Testis (tissue), 2 donors: ENCODE measurements at regions not wholly inside any gene's neighbourhood (a gene's known extent, or its start where the extent isn't known, plus 50 kb on each side); places are given as distances from the start of the nearest gene placed in this dataset.

Experiments
- DNase-seq: peaks from one replicate; pipeline ENCODE4 v3.0.0-alpha.2; 2019
- H3K27ac ChIP-seq, 2 donors: fragments of 200-600 bp; sonication (generic); one replicate each; pipeline ENCODE4 v1.5.1; 2019
- H3K27me3 ChIP-seq: fragments of 200-600 bp; sonication (generic); one replicate; pipeline ENCODE4 v1.5.1; 2019
- H3K36me3 ChIP-seq: fragments of 200-600 bp; sonication (generic); one replicate; pipeline ENCODE4 v1.5.1; 2017; ENCODE audit warnings: low read depth; ENCODE audit errors: missing control alignments
- H3K4me1 ChIP-seq: fragments of 200-600 bp; sonication (generic); one replicate; pipeline ENCODE4 v1.5.1; 2019
- H3K4me3 ChIP-seq, 2 donors: fragments of 200-600 bp; sonication (generic); one replicate each; pipeline ENCODE4 v1.5.1; 2017 to 2019
- H3K9me3 ChIP-seq: fragments of 200-600 bp; sonication (generic); one replicate; pipeline ENCODE4 v1.5.1; 2017
- POLR2A ChIP-seq: fragments of 450-650 bp; IDR thresholded peaks from one replicate; pipeline ENCODE4 v1.6.1; 2017; ENCODE audit warnings: antibody characterized with exemption, mild to moderate bottlenecking, moderate library complexity
- WGBS, 2 donors: methylation state at CpG; one replicate each; pipeline ENCODE4 v1.1.5; 2018; 5-methylcytosine and 5-hydroxymethylcytosine counted together
- intact Hi-C: fragments of 100-400 bp; cut with DNase I; formaldehyde crosslinking; loops from one replicate; pipeline ENCODE4 v1.15.1; 2023; ENCODE audit warnings: low total_unique reads
- TF ChIP-seq, protein P1 (sequence below), 3 experiments: fragments of 450-650 bp in 2 of 3; fragments of 200-600 bp in 1 of 3; sonication (generic) in 1 of 3; IDR thresholded peaks; one replicate each; pipeline ENCODE4 v1.5.1; 2016 to 2019; ENCODE audit warnings: antibody characterized with exemption in 3 of 3, mild to moderate bottlenecking in 2 of 3, moderate library complexity in 1 of 3

DNA sequence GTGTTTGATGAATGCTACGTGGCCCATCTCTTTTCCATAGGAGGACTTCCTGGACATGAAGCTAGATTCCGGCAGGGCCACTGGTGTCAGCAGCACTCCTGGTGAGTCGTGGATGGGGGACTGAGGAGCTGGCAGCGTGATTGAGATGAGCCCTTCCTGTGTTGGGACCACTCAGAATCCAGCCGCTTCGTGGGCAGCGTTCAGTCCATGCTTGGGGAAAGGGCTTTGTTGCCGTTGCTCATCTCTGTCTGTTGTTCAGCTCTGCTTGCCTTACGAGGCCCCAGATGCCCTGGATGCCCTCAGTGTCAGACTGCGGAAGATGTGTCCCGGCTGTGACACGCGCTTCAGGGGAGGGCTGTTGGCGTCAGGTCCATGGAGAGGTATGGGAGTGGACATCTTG, 127.1 kb upstream of the RTL1 start:
- Histone ChIP-seq H3K4me1 (no peaks in the 10 kb centered on the region), H3K27me3 (no peaks in the 10 kb centered on the region), H3K9me3 (no peaks in the 10 kb centered on the region), H3K27ac (no peak overlapping the region), H3K4me3 (no peak overlapping the region), H3K36me3 (no peaks in the 10 kb centered on the region)
- intact Hi-C loops = no loop called here
- TF ChIP-seq, protein P1, sequence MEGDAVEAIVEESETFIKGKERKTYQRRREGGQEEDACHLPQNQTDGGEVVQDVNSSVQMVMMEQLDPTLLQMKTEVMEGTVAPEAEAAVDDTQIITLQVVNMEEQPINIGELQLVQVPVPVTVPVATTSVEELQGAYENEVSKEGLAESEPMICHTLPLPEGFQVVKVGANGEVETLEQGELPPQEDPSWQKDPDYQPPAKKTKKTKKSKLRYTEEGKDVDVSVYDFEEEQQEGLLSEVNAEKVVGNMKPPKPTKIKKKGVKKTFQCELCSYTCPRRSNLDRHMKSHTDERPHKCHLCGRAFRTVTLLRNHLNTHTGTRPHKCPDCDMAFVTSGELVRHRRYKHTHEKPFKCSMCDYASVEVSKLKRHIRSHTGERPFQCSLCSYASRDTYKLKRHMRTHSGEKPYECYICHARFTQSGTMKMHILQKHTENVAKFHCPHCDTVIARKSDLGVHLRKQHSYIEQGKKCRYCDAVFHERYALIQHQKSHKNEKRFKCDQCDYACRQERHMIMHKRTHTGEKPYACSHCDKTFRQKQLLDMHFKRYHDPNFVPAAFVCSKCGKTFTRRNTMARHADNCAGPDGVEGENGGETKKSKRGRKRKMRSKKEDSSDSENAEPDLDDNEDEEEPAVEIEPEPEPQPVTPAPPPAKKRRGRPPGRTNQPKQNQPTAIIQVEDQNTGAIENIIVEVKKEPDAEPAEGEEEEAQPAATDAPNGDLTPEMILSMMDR (IDR thresholded peaks at IDR 0.05) = no peak
- TF ChIP-seq POLR2A = no peak
- no peak for DNase-seq
- WGBS, 2 donors = 83 to 96% methylated on average over 12 to 14 of the region's 14 CpGs

DNA sequence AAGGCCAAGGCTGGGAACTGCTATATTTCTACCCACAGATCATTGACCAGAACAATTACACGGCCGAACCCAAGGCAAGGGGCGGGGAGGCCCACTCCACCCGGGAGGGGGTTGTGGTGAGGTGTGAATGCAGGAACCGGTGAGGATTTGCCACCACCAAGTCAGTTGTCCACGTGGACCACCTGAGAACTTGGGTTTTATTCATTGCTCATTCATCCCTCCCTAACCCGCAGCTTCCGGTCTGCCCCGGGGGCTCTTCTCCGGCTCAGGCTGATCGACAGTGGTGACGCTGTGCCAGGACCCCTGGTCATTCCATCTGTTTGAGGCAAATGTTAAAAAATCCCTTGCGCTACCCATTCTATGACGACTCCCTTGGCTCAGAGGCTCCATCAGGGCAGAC, 127.7 kb upstream of the RTL1 start:
- DNase-seq = no peak

DNA sequence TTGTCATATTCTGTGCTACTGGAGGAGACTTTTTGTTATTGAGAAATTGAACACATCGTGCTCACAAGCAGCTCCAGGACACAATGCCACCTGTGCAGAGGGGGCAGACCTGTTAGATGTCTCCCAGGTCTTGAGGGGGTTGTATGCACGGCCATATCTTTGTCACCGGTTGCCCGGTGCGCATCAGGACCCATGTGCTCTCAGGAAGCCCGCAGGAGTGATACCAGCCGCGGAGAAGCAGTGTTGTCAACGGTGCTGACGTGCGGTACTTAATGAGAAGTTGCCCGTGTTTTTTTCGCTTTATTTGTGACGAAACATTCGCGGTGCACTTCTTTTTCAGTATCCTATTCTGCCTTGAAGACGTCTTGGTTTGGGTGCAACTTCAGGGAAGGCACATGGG, 128.2 kb upstream of the RTL1 start:
- 94% methylated on average over 16 to 17 of the region's 17 CpGs for WGBS, 2 donors
- Histone ChIP-seq H3K4me3 (no peak overlapping the region), H3K9me3 (no peaks in the 10 kb centered on the region), H3K36me3 (no peaks in the 10 kb centered on the region), H3K4me1 (no peaks in the 10 kb centered on the region), H3K27me3 (no peaks in the 10 kb centered on the region), H3K27ac (no peak overlapping the region)
- TF ChIP-seq POLR2A = no peak
- TF ChIP-seq, protein P1 (IDR thresholded peaks at IDR 0.05) = no peak
- intact Hi-C loops = no loop called here
- DNase-seq = no peak

More for the DNA sequence above, 127.7 kb upstream of the RTL1 start:
- Histone ChIP-seq H3K36me3 (no peaks in the 10 kb centered on the region), H3K9me3 (no peaks in the 10 kb centered on the region), H3K4me1 (no peaks in the 10 kb centered on the region), H3K27ac (no peak overlapping the region), H3K27me3 (no peaks in the 10 kb centered on the region), H3K4me3 (no peak overlapping the region)
- intact Hi-C loops = no loop called here
- WGBS, 2 donors = 91 to 93% methylated on average over 14 of the region's 14 CpGs
- TF ChIP-seq, protein P1 (IDR thresholded peaks at IDR 0.05) = no peak
- no peak for TF ChIP-seq POLR2A

DNA sequence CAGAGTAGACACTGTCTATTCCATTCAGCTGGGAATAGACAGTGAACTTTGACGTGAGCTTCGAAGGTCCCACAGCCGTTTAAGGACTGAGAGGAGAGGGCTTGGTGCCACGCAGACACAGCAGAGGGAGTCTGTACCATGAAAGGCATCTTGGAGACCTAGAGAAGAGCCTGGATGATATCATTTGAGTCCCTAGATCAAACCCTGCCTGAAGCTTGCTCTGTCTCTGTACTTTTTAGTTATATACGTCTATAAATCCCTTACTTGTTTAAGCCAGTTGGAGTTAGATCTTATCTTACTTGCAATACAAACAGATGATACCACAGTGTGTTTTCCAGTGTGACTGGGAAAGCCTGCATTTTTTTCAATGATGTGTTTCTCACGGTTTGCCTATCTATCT, 128.9 kb upstream of the RTL1 start:
- 82 to 89% methylated on average over 6 of the region's 6 CpGs for WGBS, 2 donors
- TF ChIP-seq POLR2A = no peak
- TF ChIP-seq, protein P1 (IDR thresholded peaks at IDR 0.05) = no peak
- intact Hi-C loops = no loop called here
- Histone ChIP-seq H3K27ac (no peak overlapping the region), H3K4me3 (no peak overlapping the region), H3K36me3 (no peaks in the 10 kb centered on the region), H3K4me1 (no peaks in the 10 kb centered on the region), H3K27me3 (no peaks in the 10 kb centered on the region), H3K9me3 (no peaks in the 10 kb centered on the region)
- DNase-seq = no peak

DNA sequence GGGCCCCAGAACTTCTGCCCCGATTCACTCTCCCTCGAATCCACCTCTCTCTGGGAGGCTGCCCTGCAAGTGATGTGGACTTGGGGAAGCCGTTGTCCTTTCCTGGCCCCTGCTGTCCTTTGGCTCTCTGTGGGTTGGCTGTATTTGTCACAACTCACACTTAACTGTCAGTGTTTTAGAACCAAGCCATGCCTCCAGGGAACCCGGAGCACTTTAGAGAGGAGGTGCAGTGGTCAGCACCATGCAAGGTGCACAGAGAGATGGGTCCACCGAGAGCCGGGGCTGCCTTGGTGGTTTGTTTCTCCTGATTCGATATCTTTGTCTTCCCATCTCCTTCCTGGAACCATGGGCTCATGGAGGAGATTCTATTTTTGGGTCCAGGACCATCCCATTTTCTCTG, 129.5 kb upstream of the RTL1 start:
- H3K4me3 ChIP-seq = no peak overlapping the region
- H3K27ac ChIP-seq = no peak overlapping the region
- H3K27me3 ChIP-seq = no peaks in the 10 kb centered on the region
- TF ChIP-seq, protein P1 (IDR thresholded peaks at IDR 0.05) = no peak
- TF ChIP-seq POLR2A = no peak
- DNase-seq = no peak
- no peaks in the 10 kb centered on the region for H3K9me3 ChIP-seq
- intact Hi-C loops = no loop called here
- H3K36me3 ChIP-seq = no peaks in the 10 kb centered on the region
- no peaks in the 10 kb centered on the region for H3K4me1 ChIP-seq
- WGBS, 2 donors = 89 to 93% methylated on average over 7 of the region's 7 CpGs
